ACC112 (cell line): ENCODE measurements at regions not wholly inside any gene's neighbourhood (a gene's known extent, or its start where the extent isn't known, plus 50 kb on each side); places are given as distances from the start of the nearest gene placed in this dataset.

Source experiments
- H2AFZ ChIP-seq: fragments of 200-600 bp; sonication (generic); one replicate; pipeline ENCODE4 v1.6.0; 2017; ENCODE audit warnings: antibody characterized with exemption, low read length; ENCODE audit not compliant: unreplicated experiment
- H3K27ac ChIP-seq: fragments of 200-600 bp; sonication (generic); 2 replicates; pipeline ENCODE4 v1.5.1; 2014; ENCODE audit warnings: low read depth, mild to moderate bottlenecking, antibody characterized with exemption, low read length, moderate library complexity
- H3K27me3 ChIP-seq: fragments of 200-600 bp; sonication (generic); 2 replicates; pipeline ENCODE4 v1.6.1; 2014; ENCODE audit warnings: mild to moderate bottlenecking, antibody characterized with exemption, low read length, moderate library complexity, mixed read lengths; ENCODE audit not compliant: insufficient read depth
- H3K36me3 ChIP-seq: fragments of 200-600 bp; sonication (generic); 2 replicates; pipeline ENCODE4 v1.6.1; 2016; ENCODE audit warnings: mild to moderate bottlenecking, antibody characterized with exemption, low read length, moderate library complexity, mixed read lengths; ENCODE audit not compliant: insufficient read depth
- H3K4me1 ChIP-seq: fragments of 200-600 bp; sonication (generic); one replicate; pipeline ENCODE4 v1.6.1; 2016; ENCODE audit warnings: low read length, mixed read lengths; ENCODE audit not compliant: insufficient read depth, unreplicated experiment, control insufficient read depth
- H3K4me3 ChIP-seq: fragments of 200-600 bp; sonication (generic); 2 replicates; pipeline ENCODE4 v1.5.1; 2014; ENCODE audit warnings: mild to moderate bottlenecking, low read depth, low read length
- H3K79me2 ChIP-seq: fragments of 200-600 bp; sonication (generic); one replicate; pipeline ENCODE4 v1.6.0; 2016; ENCODE audit warnings: low read length; ENCODE audit not compliant: control insufficient read depth, unreplicated experiment, insufficient read depth

DNA sequence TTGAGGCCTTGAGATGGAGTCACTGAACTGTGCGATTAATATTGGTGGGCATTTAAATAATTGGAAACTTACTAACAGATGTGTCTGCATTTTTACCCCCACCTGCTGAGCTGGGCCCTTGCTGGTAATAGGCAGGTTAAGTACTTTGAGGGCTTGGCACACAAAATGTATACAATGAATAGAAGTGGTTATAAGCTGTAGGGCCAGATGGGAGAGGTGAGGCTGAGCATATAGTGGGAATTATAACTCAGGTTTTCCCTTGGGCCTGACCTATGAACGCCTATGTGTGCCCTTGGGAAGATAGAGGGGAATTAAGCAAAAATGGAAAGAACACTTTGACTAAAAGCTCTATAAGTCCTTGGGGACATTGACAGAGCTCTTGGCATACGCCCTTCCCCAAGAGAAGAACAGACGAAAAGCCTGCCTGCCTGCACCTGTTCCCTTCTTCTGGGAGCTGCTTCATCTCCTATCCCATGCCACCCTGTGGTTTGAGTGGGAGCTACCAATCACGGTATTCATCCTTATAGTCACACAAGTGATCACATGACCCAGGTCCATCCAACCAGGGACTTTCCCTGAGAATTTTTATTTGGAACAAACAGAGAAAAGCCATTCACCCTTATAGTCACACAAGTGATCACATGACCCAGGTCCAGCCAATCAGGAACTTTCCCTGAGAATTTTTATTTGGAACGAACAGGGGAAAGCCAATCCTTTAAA, 260.7 kb upstream of the CSF3R start:
- no peaks in the 10 kb centered on the region for H3K4me1 ChIP-seq
- H3K27me3 ChIP-seq = no peaks in the 10 kb centered on the region
- H3K4me3 ChIP-seq = no peak overlapping the region
- no peak overlapping the region for H2AFZ ChIP-seq
- H3K27ac ChIP-seq = no peak overlapping the region
- H3K79me2 ChIP-seq = no peaks in the 10 kb centered on the region
- no peaks in the 10 kb centered on the region for H3K36me3 ChIP-seq

DNA sequence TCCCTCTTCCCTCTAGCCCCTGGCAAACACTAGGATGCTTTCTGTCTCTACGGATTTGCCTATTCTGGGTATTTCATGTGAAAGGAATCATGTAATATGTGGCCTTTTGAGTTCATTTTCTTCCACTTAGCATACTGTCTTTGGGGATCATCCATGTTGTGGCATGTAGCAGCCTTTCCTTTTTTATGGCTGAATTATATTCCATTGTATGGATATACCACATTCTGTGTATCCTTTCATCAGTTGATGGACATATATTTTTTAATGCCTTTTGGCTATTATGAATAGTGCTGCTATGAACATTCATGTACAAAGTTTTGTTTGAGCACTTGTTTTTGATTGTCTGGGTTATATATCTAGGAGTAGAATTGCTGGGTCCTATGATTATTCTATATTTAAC, 258.4 kb upstream of the CSF3R start:
- Histone ChIP-seq H3K4me1 (no peaks in the 10 kb centered on the region), H2AFZ (no peak overlapping the region), H3K79me2 (no peaks in the 10 kb centered on the region), H3K4me3 (no peak overlapping the region), H3K27ac (no peak overlapping the region), H3K36me3 (no peaks in the 10 kb centered on the region), H3K27me3 (no peaks in the 10 kb centered on the region)

GRCh38 chr1:36740446-36740845, 257.7 kb upstream of the CSF3R start:
- H3K27ac ChIP-seq = no peak overlapping the region
- no peak overlapping the region for H2AFZ ChIP-seq
- no peaks in the 10 kb centered on the region for H3K79me2 ChIP-seq
- H3K27me3 ChIP-seq = no peaks in the 10 kb centered on the region
- H3K4me3 ChIP-seq = no peak overlapping the region
- H3K4me1 ChIP-seq = no peaks in the 10 kb centered on the region
- no peaks in the 10 kb centered on the region for H3K36me3 ChIP-seq

- H2AFZ ChIP-seq = no peak overlapping the region
- no peaks in the 10 kb centered on the region for H3K79me2 ChIP-seq
- H3K27me3 ChIP-seq = no peaks in the 10 kb centered on the region
- H3K27ac ChIP-seq = no peak overlapping the region
- no peaks in the 10 kb centered on the region for H3K4me1 ChIP-seq
- H3K4me3 ChIP-seq = no peak overlapping the region
- no peaks in the 10 kb centered on the region for H3K36me3 ChIP-seq
Measured at GRCh38 chr1:36739703-36740289, 257.1 kb upstream of the CSF3R start.

DNA sequence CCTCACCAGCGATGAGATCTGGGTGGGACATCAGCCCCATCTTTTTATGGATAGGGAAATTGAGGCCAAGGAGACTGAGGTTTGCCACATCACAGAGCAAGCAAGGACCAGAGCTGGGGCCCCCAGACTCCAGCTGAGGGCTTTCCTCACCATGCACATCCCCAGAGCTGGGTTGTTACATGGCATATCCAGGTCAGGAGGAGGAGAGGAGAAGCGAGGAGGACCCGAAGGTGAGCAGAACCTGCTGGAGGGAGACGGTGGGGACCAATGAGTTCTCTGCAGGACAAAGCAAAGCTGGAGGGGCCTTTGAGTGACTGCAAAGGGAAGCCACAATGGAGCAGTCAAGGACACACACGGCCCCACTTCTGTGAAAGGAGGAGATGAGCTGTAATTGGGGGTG, 255.5 kb upstream of the CSF3R start:
- H3K4me1 ChIP-seq = no peaks in the 10 kb centered on the region
- no peak overlapping the region for H3K4me3 ChIP-seq
- no peak overlapping the region for H3K27ac ChIP-seq
- no peak overlapping the region for H2AFZ ChIP-seq
- no peaks in the 10 kb centered on the region for H3K36me3 ChIP-seq
- H3K79me2 ChIP-seq = no peaks in the 10 kb centered on the region
- no peaks in the 10 kb centered on the region for H3K27me3 ChIP-seq

DNA sequence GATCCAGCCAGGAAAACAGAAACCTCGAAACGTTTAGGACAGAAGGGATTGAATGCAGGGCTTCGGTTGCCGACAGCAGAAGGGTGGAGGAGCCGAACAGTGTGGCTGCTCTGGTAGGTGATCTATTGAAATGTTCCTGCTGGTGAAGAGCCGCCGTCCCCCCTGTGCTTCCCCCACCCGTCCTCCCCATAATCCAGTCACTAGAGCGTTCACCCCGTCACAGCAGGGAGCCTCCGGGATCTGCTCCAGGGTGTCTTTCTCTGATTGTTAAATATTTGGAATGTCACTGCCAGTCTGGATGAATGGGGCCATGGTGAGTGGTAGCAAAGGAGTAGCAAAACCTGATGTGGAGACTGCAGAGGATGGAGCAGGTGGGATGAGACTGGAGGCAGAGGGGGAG, 255.1 kb upstream of the CSF3R start:
- Histone ChIP-seq H3K27ac (no peak overlapping the region), H3K27me3 (no peaks in the 10 kb centered on the region), H2AFZ (no peak overlapping the region), H3K4me1 (no peaks in the 10 kb centered on the region), H3K4me3 (no peak overlapping the region), H3K36me3 (no peaks in the 10 kb centered on the region), H3K79me2 (no peaks in the 10 kb centered on the region)

- Histone ChIP-seq H3K27me3 (no peaks in the 10 kb centered on the region), H2AFZ (no peak overlapping the region), H3K4me3 (no peak overlapping the region), H3K4me1 (no peaks in the 10 kb centered on the region), H3K36me3 (no peaks in the 10 kb centered on the region), H3K27ac (no peak overlapping the region), H3K79me2 (no peaks in the 10 kb centered on the region)
Measured at GRCh38 chr1:36737038-36737555, 254.4 kb upstream of the CSF3R start.

DNA sequence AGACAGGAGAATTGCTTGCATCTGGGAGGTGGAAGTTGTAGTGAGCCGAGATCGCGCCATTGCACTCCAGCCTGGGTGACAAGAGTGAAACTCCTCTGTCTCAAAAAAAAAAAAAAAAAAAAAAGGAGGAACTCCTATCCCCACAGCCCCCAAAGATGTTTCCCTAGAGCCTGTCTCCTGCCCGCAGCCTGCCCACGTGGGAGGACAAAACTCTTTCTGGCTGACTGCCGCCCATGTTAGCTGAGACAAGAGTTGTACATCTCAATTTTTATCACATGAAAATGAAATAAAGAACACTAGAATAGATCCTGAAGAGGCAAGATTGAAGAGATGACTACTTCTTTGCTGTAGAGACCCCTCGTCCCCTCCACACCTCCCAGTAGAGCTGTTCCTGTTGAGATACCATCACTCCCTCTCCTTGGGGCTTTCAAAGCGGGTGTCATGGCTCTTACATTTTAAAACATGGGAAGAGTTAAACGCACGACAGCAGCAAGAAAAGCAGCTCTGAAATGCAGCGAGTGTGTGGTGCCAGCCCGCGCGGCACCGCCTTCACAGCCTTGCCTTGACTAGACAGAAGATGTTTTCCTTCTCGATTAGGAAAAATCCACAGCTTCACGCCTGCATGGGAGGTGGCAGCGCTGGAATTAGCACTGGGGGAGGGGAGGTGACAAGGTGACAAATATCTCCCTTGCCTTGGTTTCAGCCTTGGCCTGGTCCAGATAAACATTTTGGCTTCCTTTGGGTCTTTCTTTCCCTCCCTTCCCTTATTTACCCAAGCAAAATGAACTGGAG, 253.4 kb upstream of the CSF3R start:
- Histone ChIP-seq H3K27ac (no peak overlapping the region), H2AFZ (no peak overlapping the region), H3K4me3 (no peak overlapping the region), H3K4me1 (no peaks in the 10 kb centered on the region), H3K36me3 (no peaks in the 10 kb centered on the region), H3K27me3 (no peaks in the 10 kb centered on the region), H3K79me2 (no peaks in the 10 kb centered on the region)

- Histone ChIP-seq H3K4me3 (no peak overlapping the region), H2AFZ (no peak overlapping the region), H3K27me3 (no peaks in the 10 kb centered on the region), H3K36me3 (no peaks in the 10 kb centered on the region), H3K79me2 (no peaks in the 10 kb centered on the region), H3K4me1 (no peaks in the 10 kb centered on the region), H3K27ac (no peak overlapping the region)
Measured at GRCh38 chr1:36735436-36735835, 252.7 kb upstream of the CSF3R start.

DNA sequence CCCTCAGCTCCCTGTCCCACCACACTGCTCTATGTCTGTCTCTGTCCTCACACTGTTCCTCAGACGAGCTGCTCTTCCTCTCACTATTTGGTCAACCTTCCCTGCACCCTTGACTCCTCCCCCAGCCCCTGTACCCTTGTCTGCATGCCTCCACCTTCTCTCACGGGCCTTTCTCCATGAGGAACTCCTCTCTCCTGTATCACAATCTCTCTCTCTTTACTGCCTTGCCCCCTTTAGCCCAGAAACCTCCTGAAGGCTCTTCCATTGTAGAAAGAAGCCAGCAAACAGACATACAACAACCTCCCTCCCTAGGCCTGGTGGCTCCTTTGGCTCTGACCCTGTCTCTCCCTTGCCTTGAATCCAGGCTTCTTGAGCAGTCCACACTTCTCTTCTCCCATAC, 251.6 kb upstream of the CSF3R start:
- Histone ChIP-seq H3K27me3 (no peaks in the 10 kb centered on the region), H2AFZ (no peak overlapping the region), H3K36me3 (no peaks in the 10 kb centered on the region), H3K27ac (no peak overlapping the region), H3K4me3 (no peak overlapping the region), H3K4me1 (no peaks in the 10 kb centered on the region), H3K79me2 (no peaks in the 10 kb centered on the region)
